Body of pancreas (tissue), 4 donors: ENCODE measurements at regions not wholly inside any gene's neighbourhood (a gene's known extent, or its start where the extent isn't known, plus 50 kb on each side); places are given as distances from the start of the nearest gene placed in this dataset.

Experiments used
- ATAC-seq: fragments of 150-250 bp; one replicate; pipeline ENCODE4 v1.9.1; 2016
- DNase-seq, 4 donors: peaks; one replicate each; pipeline ENCODE4 v3.0.0-alpha.2; 2019
- H3K27ac ChIP-seq, 4 donors: fragments of 200-600 bp; sonication (generic); 1 replicate in 3 of 4; 2 replicates in 1 of 4; pipeline versions ENCODE4 v1.5.1 to v1.6.1; 2016 to 2019; ENCODE audit warnings: mild to moderate bottlenecking in 1 of 4, mixed read lengths in 1 of 4, moderate library complexity in 1 of 4
- H3K27me3 ChIP-seq, 2 donors: fragments of 200-600 bp; sonication (generic); one replicate each; pipeline ENCODE4 v1.6.0; 2016; ENCODE audit warnings: mild to moderate bottlenecking in 1 of 2
- H3K36me3 ChIP-seq, 2 donors: fragments of 200-600 bp; sonication (generic); replicated peaks in 1 of 2; 2 replicates each; pipeline ENCODE4 v1.5.1; 2016; ENCODE audit warnings: low read depth in 2 of 2; ENCODE audit not compliant: insufficient read depth in 1 of 2
- H3K4me1 ChIP-seq: fragments of 200-600 bp; sonication (generic); one replicate; pipeline ENCODE4 v1.6.0; 2016
- H3K4me3 ChIP-seq, 2 donors: fragments of 200-600 bp; sonication (generic); 1 replicate in 1 of 2; 2 replicates in 1 of 2; pipeline ENCODE4 v1.5.1; 2016 to 2019
- H3K9me3 ChIP-seq, 3 donors: fragments of 200-600 bp; sonication (generic); 1 replicate in 2 of 3; 2 replicates in 1 of 3; pipeline ENCODE4 v1.5.1; 2016
- POLR2A ChIP-seq, 3 donors: fragments of 450-650 bp; IDR thresholded peaks; one replicate each; pipeline ENCODE4 v1.6.1; 2016; ENCODE audit warnings: antibody characterized with exemption in 3 of 3, mild to moderate bottlenecking in 2 of 3
- WGBS, 2 donors: methylation state at CpG; one replicate each; pipeline ENCODE4 v1.1.5; 2017; 5-methylcytosine and 5-hydroxymethylcytosine counted together
- intact Hi-C: fragments of 100-400 bp; cut with DNase I; formaldehyde crosslinking; loops from one replicate; pipeline ENCODE4 v1.15.1; 2023
- TF ChIP-seq, protein P1 (sequence below), 7 experiments: fragments of 450-650 bp in 4 of 7; fragments of 200-600 bp in 3 of 7; sonication (generic) in 3 of 7; IDR thresholded peaks; one replicate each; pipeline ENCODE4 v1.5.1; 2016 to 2019; ENCODE audit warnings: antibody characterized with exemption in 7 of 7

DNA sequence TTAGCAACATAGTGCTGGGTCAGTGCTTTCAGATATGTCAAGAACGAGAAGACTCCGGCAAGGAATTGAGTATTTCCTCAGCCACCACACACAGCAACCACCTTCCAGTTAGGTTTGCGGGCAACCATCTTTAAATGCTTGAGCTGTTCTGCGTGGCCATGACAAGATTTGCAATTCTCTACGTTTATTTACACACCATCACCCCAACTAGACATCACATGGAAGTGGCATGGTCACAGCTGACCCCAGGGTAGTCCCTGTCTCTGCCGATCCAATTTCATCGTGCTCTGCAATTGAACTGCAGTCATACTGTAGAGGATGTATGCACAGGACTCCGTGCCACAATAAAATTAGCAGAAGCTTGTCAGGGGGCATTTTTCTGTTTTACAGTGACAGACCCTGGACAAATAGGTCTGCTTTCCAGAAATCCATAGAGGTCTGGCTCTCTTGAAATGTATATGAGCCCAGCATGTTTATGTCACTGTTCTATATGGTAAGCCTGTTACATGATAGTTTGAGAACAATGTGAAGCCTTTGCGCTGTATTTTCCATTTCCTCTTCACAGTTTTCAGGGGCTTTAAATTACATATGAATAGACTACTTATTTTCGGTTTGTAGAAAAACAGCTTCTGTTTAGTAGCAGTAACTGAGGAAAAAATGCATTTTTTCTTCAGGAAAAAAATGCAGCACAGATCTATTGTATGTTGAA, 605.2 kb downstream of the NR4A2 start:
- Histone ChIP-seq H3K27me3 (no peaks in the 10 kb centered on the region), H3K4me1 (no peaks in the 10 kb centered on the region), H3K36me3 (no peaks in the 10 kb centered on the region), H3K4me3 (no peak overlapping the region), H3K9me3 (no peaks in the 10 kb centered on the region), H3K27ac (no peak overlapping the region)
- no peak for DNase-seq
- intact Hi-C loops = no loop called here
- 14 to 23% methylated on average over 10 of the region's 10 CpGs for WGBS, 2 donors
- TF ChIP-seq, protein P1, sequence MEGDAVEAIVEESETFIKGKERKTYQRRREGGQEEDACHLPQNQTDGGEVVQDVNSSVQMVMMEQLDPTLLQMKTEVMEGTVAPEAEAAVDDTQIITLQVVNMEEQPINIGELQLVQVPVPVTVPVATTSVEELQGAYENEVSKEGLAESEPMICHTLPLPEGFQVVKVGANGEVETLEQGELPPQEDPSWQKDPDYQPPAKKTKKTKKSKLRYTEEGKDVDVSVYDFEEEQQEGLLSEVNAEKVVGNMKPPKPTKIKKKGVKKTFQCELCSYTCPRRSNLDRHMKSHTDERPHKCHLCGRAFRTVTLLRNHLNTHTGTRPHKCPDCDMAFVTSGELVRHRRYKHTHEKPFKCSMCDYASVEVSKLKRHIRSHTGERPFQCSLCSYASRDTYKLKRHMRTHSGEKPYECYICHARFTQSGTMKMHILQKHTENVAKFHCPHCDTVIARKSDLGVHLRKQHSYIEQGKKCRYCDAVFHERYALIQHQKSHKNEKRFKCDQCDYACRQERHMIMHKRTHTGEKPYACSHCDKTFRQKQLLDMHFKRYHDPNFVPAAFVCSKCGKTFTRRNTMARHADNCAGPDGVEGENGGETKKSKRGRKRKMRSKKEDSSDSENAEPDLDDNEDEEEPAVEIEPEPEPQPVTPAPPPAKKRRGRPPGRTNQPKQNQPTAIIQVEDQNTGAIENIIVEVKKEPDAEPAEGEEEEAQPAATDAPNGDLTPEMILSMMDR (IDR thresholded peaks at IDR 0.05) = no peak
- TF ChIP-seq POLR2A (IDR thresholded peaks at IDR 0.05) = no peak
- ATAC-seq = no peak

DNA sequence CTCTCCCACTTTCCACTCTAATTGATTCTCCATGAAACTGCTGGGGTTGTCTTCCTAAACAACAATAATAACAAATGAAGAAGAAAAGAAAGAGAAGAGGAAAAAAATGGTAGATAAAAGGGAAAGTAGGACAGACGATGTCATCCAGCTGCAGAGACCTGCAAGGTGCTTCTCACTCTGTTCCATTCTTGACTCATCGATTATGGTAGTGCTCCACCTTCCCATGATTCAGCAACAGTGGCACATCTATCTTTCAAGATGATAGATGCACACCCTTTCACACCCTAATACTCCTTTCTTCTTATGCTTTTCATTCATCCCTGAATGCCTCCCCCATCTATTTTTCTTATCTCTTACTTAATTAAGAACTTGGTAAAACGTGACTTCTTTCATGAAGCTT, 610.2 kb downstream of the NR4A2 start:
- WGBS, 2 donors = 53 to 63% methylated on average over 3 of the region's 3 CpGs
- ATAC-seq (no peak), DNase-seq (no peak)
- Histone ChIP-seq H3K27me3 (no peaks in the 10 kb centered on the region), H3K27ac (no peak overlapping the region), H3K4me1 (no peaks in the 10 kb centered on the region), H3K9me3 (no peaks in the 10 kb centered on the region), H3K36me3 (no peaks in the 10 kb centered on the region), H3K4me3 (no peak overlapping the region)
- no peak for TF ChIP-seq POLR2A (IDR thresholded peaks at IDR 0.05)
- TF ChIP-seq, protein P1 (IDR thresholded peaks at IDR 0.05) = no peak
- intact Hi-C loops = no loop called here

DNA sequence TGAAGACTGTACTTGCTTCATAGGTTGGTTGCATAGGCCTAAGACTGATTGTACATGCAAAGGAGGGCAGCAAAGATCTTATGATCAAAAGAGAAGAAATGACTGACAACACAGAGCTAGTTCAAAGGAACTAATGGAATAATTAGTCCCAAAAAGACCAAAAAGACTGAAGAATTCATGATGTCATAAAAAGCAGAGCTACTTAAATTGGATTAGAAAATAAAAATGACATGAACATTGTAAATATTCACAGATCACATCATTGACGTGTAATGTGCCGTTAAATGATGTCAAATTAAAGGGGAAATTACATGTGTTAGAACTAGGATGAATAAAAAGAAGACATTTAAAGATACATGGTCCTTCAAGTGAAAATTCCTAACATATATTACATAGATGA, 616.8 kb downstream of the NR4A2 start:
- no peak for TF ChIP-seq POLR2A (IDR thresholded peaks at IDR 0.05)
- TF ChIP-seq, protein P1 (IDR thresholded peaks at IDR 0.05) = no peak
- DNase-seq (no peak), ATAC-seq (no peak)
- H3K9me3 ChIP-seq = no peaks in the 10 kb centered on the region
- no peak overlapping the region for H3K27ac ChIP-seq
- no peaks in the 10 kb centered on the region for H3K4me1 ChIP-seq
- intact Hi-C loops = no loop called here
- no peaks in the 10 kb centered on the region for H3K36me3 ChIP-seq
- WGBS, 2 donors = 65 to 77% methylated on average over 2 of the region's 2 CpGs
- H3K27me3 ChIP-seq = no peaks in the 10 kb centered on the region
- H3K4me3 ChIP-seq = no peak overlapping the region

DNA sequence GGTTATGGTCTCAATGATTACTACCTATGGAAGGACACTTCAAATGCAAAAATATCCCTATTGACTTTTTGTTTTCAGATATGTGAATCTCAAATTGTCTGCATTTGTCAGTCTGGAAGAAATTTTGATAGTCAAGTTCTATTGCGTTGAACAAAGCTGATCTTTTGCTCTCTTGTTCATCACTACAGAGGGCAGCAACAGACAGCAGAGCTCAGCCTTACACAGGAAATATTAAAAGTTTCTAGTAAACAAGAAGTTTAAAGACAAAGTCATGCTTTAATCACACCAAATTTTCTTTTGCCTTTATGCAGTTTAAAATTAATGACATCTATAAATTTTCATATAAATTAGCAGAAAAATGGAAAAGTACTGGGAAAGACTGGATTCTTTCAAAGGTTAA, 617.5 kb downstream of the NR4A2 start:
- WGBS, 2 donors = 44 to 56% methylated on average over 1 of the region's 1 CpG
- no peak for DNase-seq
- ATAC-seq = no peak
- Histone ChIP-seq H3K4me1 (no peaks in the 10 kb centered on the region), H3K27me3 (no peaks in the 10 kb centered on the region), H3K9me3 (no peaks in the 10 kb centered on the region), H3K36me3 (no peaks in the 10 kb centered on the region), H3K27ac (no peak overlapping the region), H3K4me3 (no peak overlapping the region)
- no peak for TF ChIP-seq POLR2A (IDR thresholded peaks at IDR 0.05)
- intact Hi-C loops = no loop called here

DNA sequence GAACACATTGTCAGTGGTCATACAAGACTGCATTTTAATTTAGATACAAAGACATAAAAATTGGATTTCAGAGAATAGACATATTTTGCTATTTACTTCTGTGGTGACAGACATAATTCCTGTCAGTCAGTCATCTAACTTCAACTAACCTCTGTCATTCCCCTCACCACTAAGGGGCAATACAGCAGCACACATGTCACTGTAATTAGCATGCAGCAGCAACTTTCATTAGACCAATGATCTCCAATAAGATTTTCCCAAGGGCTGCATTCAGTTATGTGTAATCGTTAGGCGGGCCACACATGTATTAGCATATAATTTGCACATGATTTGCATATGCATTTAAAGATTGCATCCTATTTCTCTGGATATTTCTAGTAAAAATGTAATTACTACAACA, 624.5 kb downstream of the NR4A2 start:
- no peak for DNase-seq
- H3K36me3 ChIP-seq = no peaks in the 10 kb centered on the region
- intact Hi-C loops = no loop called here
- WGBS, 2 donors = 54 to 72% methylated on average over 2 of the region's 2 CpGs
- ATAC-seq = no peak
- H3K9me3 ChIP-seq = no peaks in the 10 kb centered on the region
- no peaks in the 10 kb centered on the region for H3K4me1 ChIP-seq
- TF ChIP-seq, protein P1 (IDR thresholded peaks at IDR 0.05) = peak in 1 of 7 experiments; percentile 13
- TF ChIP-seq POLR2A (IDR thresholded peaks at IDR 0.05) = no peak
- no peak overlapping the region for H3K27ac ChIP-seq
- no peak overlapping the region for H3K4me3 ChIP-seq
- H3K27me3 ChIP-seq = no peaks in the 10 kb centered on the region
